ENCODE measurements at regions not wholly inside any gene's neighbourhood (a gene's known extent, or its start where the extent isn't known, plus 50 kb on each side); places are given as distances from the start of the nearest gene placed in this dataset.
"Not testable (repeated sequence)": the region's sequence is repeated elsewhere in the genome, so short reads cannot be mapped to it uniquely, and the experiment has no call there.

- DNase-seq, result no peak
Measured at GRCh38 chr9:42378418-42378815, 195.0 kb downstream of the SPATA31A6 start.

GRCh38 chr9:42379602-42380001 lies 196.1 kb downstream of the SPATA31A6 start:
- not testable (repeated sequence) for DNase-seq

- not testable (repeated sequence) for DNase-seq
Measured at GRCh38 chr9:42384585-42384984, 201.1 kb downstream of the SPATA31A6 start.

- DNase-seq, result not testable (repeated sequence)
Measured at GRCh38 chr9:42385574-42386120, 202.2 kb downstream of the SPATA31A6 start.

GRCh38 chr9:42386477-42386876 lies 203.0 kb downstream of the SPATA31A6 start:
- no peak for DNase-seq

GRCh38 chr9:42388146-42388690 lies 204.8 kb downstream of the SPATA31A6 start:
- no peak for DNase-seq

GRCh38 chr9:42388846-42389245 lies 205.4 kb downstream of the SPATA31A6 start:
- no peak for DNase-seq

- DNase-seq, result not testable (repeated sequence)
Measured at GRCh38 chr9:42392773-42393455, 209.5 kb downstream of the SPATA31A6 start.

- no peak for DNase-seq
Measured at GRCh38 chr9:42396318-42396717, 212.9 kb downstream of the SPATA31A6 start.

GRCh38 chr9:42397336-42397735 lies 213.9 kb downstream of the SPATA31A6 start:
- DNase-seq, result peak; percentile 55

- not testable (repeated sequence) for DNase-seq
Measured at GRCh38 chr9:42402919-42403318, 219.5 kb downstream of the SPATA31A6 start.

- not testable (repeated sequence) for DNase-seq
Measured at GRCh38 chr9:42409581-42409980, 226.1 kb downstream of the SPATA31A6 start.

- not testable (repeated sequence) for DNase-seq
Measured at GRCh38 chr9:42412354-42412753, 228.9 kb downstream of the SPATA31A6 start.

GRCh38 chr9:42414865-42415264 lies 231.4 kb downstream of the SPATA31A6 start:
- not testable (repeated sequence) for DNase-seq

- not testable (repeated sequence) for DNase-seq
Measured at GRCh38 chr9:42419652-42420051, 236.2 kb downstream of the SPATA31A6 start.

GRCh38 chr9:42420324-42420723 lies 236.9 kb downstream of the SPATA31A6 start:
- not testable (repeated sequence) for DNase-seq

GRCh38 chr9:42421630-42422029 lies 238.2 kb downstream of the SPATA31A6 start:
- DNase-seq, result not testable (repeated sequence)

GRCh38 chr9:42430674-42431615 lies 247.5 kb downstream of the SPATA31A6 start:
- DNase-seq, result peak; percentile 57

GRCh38 chr9:42431616-42432010 lies 248.2 kb downstream of the SPATA31A6 start:
- DNase-seq, result not testable (repeated sequence)

- not testable (repeated sequence) for DNase-seq
Measured at GRCh38 chr9:42434844-42435714, 251.6 kb downstream of the SPATA31A6 start.

GRCh38 chr9:42435715-42436342 lies 252.4 kb downstream of the SPATA31A6 start:
- DNase-seq, result not testable (repeated sequence)

All from fibroblast of upper back skin (primary cell).